ENCODE measurements at regions not wholly inside any gene's neighbourhood (a gene's known extent, or its start where the extent isn't known, plus 50 kb on each side); places are given as distances from the start of the nearest gene placed in this dataset.

- Histone ChIP-seq H3K9ac (ENCODE audit: low read length) (no peak overlapping the region), H3K9me3 (ENCODE audit: control insufficient read depth in 1 of 2, insufficient read depth in 1 of 2, low read depth in 1 of 2, low read length in 2 of 2) (peaks cover 12 to 15% of the 10 kb centered on the region in 2 experiments; a peak in 2 of 4 replicates), H3K79me2 (ENCODE audit: insufficient read depth, low read length) (no peaks in the 10 kb centered on the region), H3K27me3 (ENCODE audit: insufficient read depth, low read length) (no peaks in the 10 kb centered on the region), H2AFZ (ENCODE audit: low read depth, low read length, poor library complexity, severe bottlenecking) (no peak overlapping the region), H4K20me1 (ENCODE audit: insufficient read depth) (no peaks in the 10 kb centered on the region), H3K4me2 (ENCODE audit: low read length) (no peak overlapping the region), H3K4me1 (ENCODE audit: control insufficient read depth in 1 of 2, insufficient read depth in 2 of 2, low read length in 2 of 2) (no peaks in the 10 kb centered on the region), H3K36me3 (ENCODE audit: control insufficient read depth in 1 of 2, insufficient read depth in 2 of 2, low read length in 2 of 2) (no peaks in the 10 kb centered on the region), H3K4me3 (replicated peaks in 1 of 2; ENCODE audit: low read depth in 1 of 2, low read length in 2 of 2) (no peak overlapping the region), H3K27ac (ENCODE audit: low read depth, low read length) (no peak overlapping the region), H3K9me2 (ENCODE audit: insufficient read depth) (no peaks in the 10 kb centered on the region)
- no peak for DNase-seq (ENCODE audit: low read depth, low spot score)
- RAD21 ChIA-PET (ENCODE audit: low non-redundant PET in 1 of 2, low total read pairs in 2 of 2, uncharacterized antibody in 2 of 2, unreplicated experiment in 2 of 2), result no interaction called here
- no peak for TF ChIP-seq ATF3 (IDR thresholded peaks at IDR 0.05)
- no peak for TF ChIP-seq ELF1 (IDR thresholded peaks at IDR 0.05; ENCODE audit: borderline replicate concordance, low read depth)
- no peak for TF ChIP-seq FOSL1 (IDR thresholded peaks at IDR 0.05; ENCODE audit: low read depth)
- no peak for TF ChIP-seq POLR2AphosphoS5 (IDR thresholded peaks at IDR 0.05; ENCODE audit: low read depth, low read length)
- no peak for TF ChIP-seq SRF (IDR thresholded peaks at IDR 0.05; ENCODE audit: low read depth)
- no peak for TF ChIP-seq ZFX (IDR thresholded peaks at IDR 0.05)
- no peak for TF ChIP-seq JUND (IDR thresholded peaks at IDR 0.05)
- TF ChIP-seq POLR2A (IDR thresholded peaks at IDR 0.05; ENCODE audit: borderline replicate concordance, extremely low read depth, insufficient read depth, insufficient read length), result no peak
- TF ChIP-seq CTCF (IDR thresholded peaks at IDR 0.05 in 2 of 3, conservative IDR thresholded peaks at IDR 0.05 in 1 of 3; ENCODE audit: borderline replicate concordance in 1 of 3, insufficient read depth in 1 of 3, low read depth in 2 of 3, low read length in 2 of 3), result no peak
- TF ChIP-seq, protein P1, sequence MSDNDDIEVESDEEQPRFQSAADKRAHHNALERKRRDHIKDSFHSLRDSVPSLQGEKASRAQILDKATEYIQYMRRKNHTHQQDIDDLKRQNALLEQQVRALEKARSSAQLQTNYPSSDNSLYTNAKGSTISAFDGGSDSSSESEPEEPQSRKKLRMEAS (IDR thresholded peaks at IDR 0.05), result no peak
- TF ChIP-seq, protein P2, sequence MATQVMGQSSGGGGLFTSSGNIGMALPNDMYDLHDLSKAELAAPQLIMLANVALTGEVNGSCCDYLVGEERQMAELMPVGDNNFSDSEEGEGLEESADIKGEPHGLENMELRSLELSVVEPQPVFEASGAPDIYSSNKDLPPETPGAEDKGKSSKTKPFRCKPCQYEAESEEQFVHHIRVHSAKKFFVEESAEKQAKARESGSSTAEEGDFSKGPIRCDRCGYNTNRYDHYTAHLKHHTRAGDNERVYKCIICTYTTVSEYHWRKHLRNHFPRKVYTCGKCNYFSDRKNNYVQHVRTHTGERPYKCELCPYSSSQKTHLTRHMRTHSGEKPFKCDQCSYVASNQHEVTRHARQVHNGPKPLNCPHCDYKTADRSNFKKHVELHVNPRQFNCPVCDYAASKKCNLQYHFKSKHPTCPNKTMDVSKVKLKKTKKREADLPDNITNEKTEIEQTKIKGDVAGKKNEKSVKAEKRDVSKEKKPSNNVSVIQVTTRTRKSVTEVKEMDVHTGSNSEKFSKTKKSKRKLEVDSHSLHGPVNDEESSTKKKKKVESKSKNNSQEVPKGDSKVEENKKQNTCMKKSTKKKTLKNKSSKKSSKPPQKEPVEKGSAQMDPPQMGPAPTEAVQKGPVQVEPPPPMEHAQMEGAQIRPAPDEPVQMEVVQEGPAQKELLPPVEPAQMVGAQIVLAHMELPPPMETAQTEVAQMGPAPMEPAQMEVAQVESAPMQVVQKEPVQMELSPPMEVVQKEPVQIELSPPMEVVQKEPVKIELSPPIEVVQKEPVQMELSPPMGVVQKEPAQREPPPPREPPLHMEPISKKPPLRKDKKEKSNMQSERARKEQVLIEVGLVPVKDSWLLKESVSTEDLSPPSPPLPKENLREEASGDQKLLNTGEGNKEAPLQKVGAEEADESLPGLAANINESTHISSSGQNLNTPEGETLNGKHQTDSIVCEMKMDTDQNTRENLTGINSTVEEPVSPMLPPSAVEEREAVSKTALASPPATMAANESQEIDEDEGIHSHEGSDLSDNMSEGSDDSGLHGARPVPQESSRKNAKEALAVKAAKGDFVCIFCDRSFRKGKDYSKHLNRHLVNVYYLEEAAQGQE (IDR thresholded peaks at IDR 0.05; ENCODE audit: low read depth), result no peak
- no peak for TF ChIP-seq SIN3A (IDR thresholded peaks at IDR 0.05; ENCODE audit: low read depth)
- no peak for TF ChIP-seq EZH2 (IDR thresholded peaks at IDR 0.05)
- TF ChIP-seq RAD21 (IDR thresholded peaks at IDR 0.05; ENCODE audit: low read depth), result no peak
- no peak for TF ChIP-seq CEBPB (IDR thresholded peaks at IDR 0.05; ENCODE audit: low read depth)
- TF ChIP-seq ZBTB33 (IDR thresholded peaks at IDR 0.05; ENCODE audit: extremely low read depth, insufficient replicate concordance, low read length), result no peak
- no TSS peak for BruUV-seq (replicated peaks)
- intact Hi-C loops (cut with micrococcal nuclease), result no loop called here
- POLR2A ChIA-PET, result no interaction called here
- CTCF ChIA-PET, result no interaction called here
- ATAC-seq, result no peak
Observed at GRCh38 chr10:129331207-129331838, 135.7 kb upstream of the MGMT start.
